ENCODE measurements at regions not wholly inside any gene's neighbourhood (a gene's known extent, or its start where the extent isn't known, plus 50 kb on each side); places are given as distances from the start of the nearest gene placed in this dataset.

DNA sequence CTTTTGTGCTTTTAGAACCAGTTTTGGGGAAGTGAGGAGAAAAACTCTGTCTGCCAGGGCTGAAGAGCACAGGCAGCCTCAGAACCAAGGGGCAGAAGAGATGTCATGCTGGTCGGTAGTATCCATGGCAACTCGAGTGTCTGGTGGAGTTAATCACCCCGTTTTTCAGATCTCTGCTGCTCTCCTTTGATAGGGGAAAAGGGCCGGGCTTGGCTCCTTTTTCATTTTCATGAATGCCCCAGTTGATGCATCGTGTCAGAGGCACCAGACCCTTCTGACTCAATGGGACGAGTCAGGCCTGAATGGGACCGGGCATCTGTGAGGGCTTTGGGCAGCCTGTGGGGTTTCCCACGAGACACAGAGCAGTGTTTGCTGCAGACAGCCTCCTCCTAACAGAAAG is 304.6 kb downstream of the ABCC12 start:
- peaks cover 0 to 7% (median 5%) of the 10 kb centered on the region in 4 experiments; a peak in 4 of 7 replicates for H3K27me3 ChIP-seq (replicated peaks in 1 of 4; ENCODE audit: control insufficient read depth in 3 of 4, extremely low read depth in 1 of 4, insufficient read depth in 3 of 4, low read length in 3 of 4)
- no peak for TF ChIP-seq YY1 (IDR thresholded peaks at IDR 0.05; ENCODE audit: low read depth, low read length)
- no peaks in the 10 kb centered on the region for H3K36me3 ChIP-seq (ENCODE audit: control insufficient read depth in 2 of 4, insufficient read depth in 4 of 4, low read length in 3 of 4)
- H2BK20ac ChIP-seq (ENCODE audit: low read length): no peak overlapping the region
- H2AFZ ChIP-seq (ENCODE audit: low read length): no peak overlapping the region
- no peak overlapping the region for H2BK120ac ChIP-seq (replicated peaks; ENCODE audit: low read depth, low read length)
- H3K79me2 ChIP-seq (ENCODE audit: control insufficient read depth in 1 of 2, insufficient read depth in 2 of 2, low read length in 2 of 2): no peaks in the 10 kb centered on the region
- FAIRE-seq (no peak), DNase-seq (ENCODE audit: low read depth in 1 of 2, low spot score in 2 of 2) (peak in 1 of 2 experiments; percentile 33)
- H3K14ac ChIP-seq (ENCODE audit: insufficient read length): no peak overlapping the region
- H3K4me2 ChIP-seq (ENCODE audit: insufficient read depth in 1 of 2, low read depth in 2 of 2, low read length in 2 of 2): no peak overlapping the region
- H3K23me2 ChIP-seq (ENCODE audit: low read depth, low read length): peaks cover 12% of the 10 kb centered on the region; the same call in 1 of the 2 replicates
- no peaks in the 10 kb centered on the region for H3K9me3 ChIP-seq (ENCODE audit: insufficient read depth in 2 of 2, low read depth in 1 of 2, low read length in 1 of 2)
- no peak overlapping the region for H2BK5ac ChIP-seq (ENCODE audit: low read depth, low read length)
- no peak overlapping the region for H3K18ac ChIP-seq (ENCODE audit: extremely low read depth, low read length)
- WGBS, 2 experiments (ENCODE audit: extremely low coverage in 1 of 2, insufficient coverage in 1 of 2, insufficient read length in 1 of 2, insufficient replicate concordance in 2 of 2, low coverage in 1 of 2, low lambda C conversion rate in 2 of 2, missing lambda C conversion rate in 1 of 2): 88% methylated on average over 8 of the region's 8 CpGs; no CpG with 5 or more reads in 1 of the 2 experiments
- no peak overlapping the region for H3K4ac ChIP-seq (replicated peaks; ENCODE audit: insufficient read length, low read depth, low read length)
- H4K5ac ChIP-seq (ENCODE audit: insufficient read length, low read depth, low read length): no peak overlapping the region
- H4K91ac ChIP-seq (replicated peaks; ENCODE audit: insufficient read length, low read length): no peak overlapping the region
- H2BK12ac ChIP-seq (ENCODE audit: low read depth, low read length): no peak overlapping the region
- no peaks in the 10 kb centered on the region; the same call in 1 of the 2 replicates for H3K79me1 ChIP-seq (ENCODE audit: low read depth, low read length)
- H3K27ac ChIP-seq (ENCODE audit: low read depth, low read length): no peak overlapping the region
- H4K8ac ChIP-seq (ENCODE audit: extremely low read depth, insufficient read depth, low read length): no peak overlapping the region
- no peak overlapping the region for H3K23ac ChIP-seq (ENCODE audit: insufficient read length)
- ChIA-PET POLR2A (ENCODE audit: partially characterized antibody) (no interaction called here), CTCF (ENCODE audit: partially characterized antibody) (interaction anchor here (0.6 to 0.8 kb wide), 3 partner anchors 76 to 1282 kb away, joined by 3 to 4 read pairs (median 4); no protein-coding TSS in a partner anchor)
- no peak overlapping the region for H3K56ac ChIP-seq (replicated peaks; ENCODE audit: insufficient read length, low read depth, low read length)
- H3K4me1 ChIP-seq (replicated peaks in 1 of 4; ENCODE audit: control insufficient read depth in 3 of 4, insufficient read depth in 4 of 4, low read length in 3 of 4): peaks cover 0 to 10% (median 3%) of the 10 kb centered on the region in 4 experiments; a peak in 4 of 7 replicates
- no peak overlapping the region for H3K4me3 ChIP-seq (ENCODE audit: extremely low read depth in 1 of 4, insufficient read depth in 2 of 4, low read depth in 3 of 4, low read length in 4 of 4)
- no peak overlapping the region for H2BK15ac ChIP-seq (ENCODE audit: low read length)
- H2AK5ac ChIP-seq (ENCODE audit: low read depth, low read length): no peak overlapping the region
- peaks cover 0 to 11% of the 10 kb centered on the region in 2 experiments for H4K20me1 ChIP-seq (replicated peaks in 1 of 2; ENCODE audit: control insufficient read depth in 1 of 2, insufficient read depth in 2 of 2, low read length in 2 of 2)
- H3K9ac ChIP-seq (replicated peaks in 1 of 4; ENCODE audit: extremely low read depth in 1 of 4, low read depth in 3 of 4, low read length in 3 of 4): no peak overlapping the region
